Ascending aorta (tissue), 2 donors: ENCODE measurements at regions not wholly inside any gene's neighbourhood (a gene's known extent, or its start where the extent isn't known, plus 50 kb on each side); places are given as distances from the start of the nearest gene placed in this dataset.

Source experiments
- DNase-seq, 2 donors: peaks; one replicate each; pipeline ENCODE4 v3.0.0-alpha.2; 2019; ENCODE audit warnings: low spot score in 2 of 2
- H3K27ac ChIP-seq, 2 donors: fragments of 200-600 bp; sonication (generic); one replicate each; pipeline ENCODE4 v1.5.1; 2016 to 2017; ENCODE audit warnings: mild to moderate bottlenecking in 1 of 2
- H3K27me3 ChIP-seq: fragments of 200-600 bp; sonication (generic); one replicate; pipeline ENCODE4 v1.5.1; 2017
- H3K36me3 ChIP-seq, 2 donors: fragments of 200-600 bp; sonication (generic); one replicate each; pipeline ENCODE4 v1.5.1; 2016
- H3K4me1 ChIP-seq, 2 donors: fragments of 200-600 bp; sonication (generic); one replicate each; pipeline ENCODE4 v1.5.1; 2016 to 2017; ENCODE audit warnings: mild to moderate bottlenecking in 1 of 2
- H3K4me3 ChIP-seq, 2 donors: fragments of 200-600 bp; sonication (generic); one replicate each; pipeline ENCODE4 v1.5.1; 2016 to 2017; ENCODE audit warnings: mild to moderate bottlenecking in 1 of 2
- H3K9me3 ChIP-seq, 2 donors: fragments of 200-600 bp; sonication (generic); one replicate each; pipeline ENCODE4 v1.5.1; 2016
- intact Hi-C: fragments of 100-400 bp; cut with DNase I; formaldehyde crosslinking; loops from one replicate; pipeline ENCODE4 v1.15.1; 2023
- TF ChIP-seq, protein P1 (sequence below), 3 experiments: fragments of 200-600 bp in 2 of 3; fragments of 450-650 bp in 1 of 3; sonication (generic) in 2 of 3; IDR thresholded peaks; one replicate each; pipeline ENCODE4 v1.5.1; 2016 to 2019; ENCODE audit warnings: antibody characterized with exemption in 3 of 3, mild to moderate bottlenecking in 1 of 3, moderate library complexity in 1 of 3

DNA sequence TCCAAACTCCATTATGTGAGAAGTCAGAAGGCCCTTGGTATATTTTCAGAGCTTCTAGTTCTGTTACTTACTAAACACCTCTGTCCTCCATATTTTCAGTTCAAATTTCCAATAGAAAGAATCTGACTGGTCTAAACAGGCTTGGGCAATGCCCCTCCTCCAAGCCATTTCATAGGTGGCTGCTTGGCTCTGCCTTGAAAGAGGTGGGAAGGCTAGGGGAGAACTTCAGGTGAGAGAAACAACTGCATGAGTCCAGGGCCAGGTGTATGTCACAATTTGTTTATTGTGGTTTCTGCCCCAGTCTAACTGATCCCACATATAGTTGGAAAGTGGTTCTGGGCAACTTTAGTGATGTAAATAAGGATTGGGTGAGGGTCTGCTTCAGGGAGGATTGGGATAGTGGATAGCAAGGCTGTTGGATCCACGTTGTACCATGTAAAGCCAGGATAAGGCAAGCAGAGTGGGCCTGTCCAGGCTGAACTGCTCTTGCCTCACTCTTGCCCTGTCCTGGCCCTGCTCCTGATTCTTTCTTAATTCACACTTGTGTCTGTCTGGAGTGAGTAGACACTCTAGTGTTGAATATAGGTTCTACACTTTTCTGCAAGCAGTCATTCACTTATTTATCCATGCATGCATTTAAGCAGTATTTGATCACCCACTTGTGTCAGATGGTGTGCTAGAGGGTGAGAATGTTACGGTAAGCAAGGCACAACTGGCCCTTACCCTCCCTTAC is 67.5 kb upstream of the COMTD1 start:
- Histone ChIP-seq H3K9me3 (peaks cover 0 to 8% of the 10 kb centered on the region in 2 donors), H3K27ac (no peak overlapping the region), H3K4me3 (no peak overlapping the region), H3K4me1 (no peaks in the 10 kb centered on the region), H3K36me3 (no peaks in the 10 kb centered on the region), H3K27me3 (no peaks in the 10 kb centered on the region)
- intact Hi-C loops = no loop called here
- no peak for DNase-seq
- TF ChIP-seq, protein P1, sequence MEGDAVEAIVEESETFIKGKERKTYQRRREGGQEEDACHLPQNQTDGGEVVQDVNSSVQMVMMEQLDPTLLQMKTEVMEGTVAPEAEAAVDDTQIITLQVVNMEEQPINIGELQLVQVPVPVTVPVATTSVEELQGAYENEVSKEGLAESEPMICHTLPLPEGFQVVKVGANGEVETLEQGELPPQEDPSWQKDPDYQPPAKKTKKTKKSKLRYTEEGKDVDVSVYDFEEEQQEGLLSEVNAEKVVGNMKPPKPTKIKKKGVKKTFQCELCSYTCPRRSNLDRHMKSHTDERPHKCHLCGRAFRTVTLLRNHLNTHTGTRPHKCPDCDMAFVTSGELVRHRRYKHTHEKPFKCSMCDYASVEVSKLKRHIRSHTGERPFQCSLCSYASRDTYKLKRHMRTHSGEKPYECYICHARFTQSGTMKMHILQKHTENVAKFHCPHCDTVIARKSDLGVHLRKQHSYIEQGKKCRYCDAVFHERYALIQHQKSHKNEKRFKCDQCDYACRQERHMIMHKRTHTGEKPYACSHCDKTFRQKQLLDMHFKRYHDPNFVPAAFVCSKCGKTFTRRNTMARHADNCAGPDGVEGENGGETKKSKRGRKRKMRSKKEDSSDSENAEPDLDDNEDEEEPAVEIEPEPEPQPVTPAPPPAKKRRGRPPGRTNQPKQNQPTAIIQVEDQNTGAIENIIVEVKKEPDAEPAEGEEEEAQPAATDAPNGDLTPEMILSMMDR (IDR thresholded peaks at IDR 0.05) = no peak

DNA sequence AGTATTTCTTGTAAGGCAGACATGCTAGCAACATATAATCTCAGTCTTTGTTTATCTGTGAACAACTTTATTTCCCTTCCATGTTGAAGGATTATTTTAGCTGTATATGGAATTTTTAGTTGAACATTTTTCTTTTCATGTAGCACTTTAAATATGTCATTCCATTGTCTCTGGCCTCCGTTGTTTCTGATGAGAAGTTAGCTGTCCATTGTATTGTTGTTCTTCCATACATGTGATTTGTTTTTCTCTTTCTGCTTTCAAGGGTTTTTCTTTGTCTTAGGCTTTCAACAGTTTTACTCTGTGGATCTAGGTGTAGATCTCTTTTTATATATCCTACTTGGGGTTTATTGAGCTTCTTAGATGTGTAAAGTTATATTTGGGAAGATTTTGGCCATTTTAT is 66.3 kb upstream of the COMTD1 start:
- H3K9me3 ChIP-seq = peaks cover 0 to 8% of the 10 kb centered on the region in 2 donors
- no peak for DNase-seq
- H3K27me3 ChIP-seq = no peaks in the 10 kb centered on the region
- TF ChIP-seq, protein P1 (IDR thresholded peaks at IDR 0.05) = no peak
- no peak overlapping the region for H3K27ac ChIP-seq
- peaks cover 0 to 3% of the 10 kb centered on the region in 2 donors for H3K4me1 ChIP-seq
- no peak overlapping the region for H3K4me3 ChIP-seq
- intact Hi-C loops = no loop called here
- H3K36me3 ChIP-seq = no peaks in the 10 kb centered on the region

DNA sequence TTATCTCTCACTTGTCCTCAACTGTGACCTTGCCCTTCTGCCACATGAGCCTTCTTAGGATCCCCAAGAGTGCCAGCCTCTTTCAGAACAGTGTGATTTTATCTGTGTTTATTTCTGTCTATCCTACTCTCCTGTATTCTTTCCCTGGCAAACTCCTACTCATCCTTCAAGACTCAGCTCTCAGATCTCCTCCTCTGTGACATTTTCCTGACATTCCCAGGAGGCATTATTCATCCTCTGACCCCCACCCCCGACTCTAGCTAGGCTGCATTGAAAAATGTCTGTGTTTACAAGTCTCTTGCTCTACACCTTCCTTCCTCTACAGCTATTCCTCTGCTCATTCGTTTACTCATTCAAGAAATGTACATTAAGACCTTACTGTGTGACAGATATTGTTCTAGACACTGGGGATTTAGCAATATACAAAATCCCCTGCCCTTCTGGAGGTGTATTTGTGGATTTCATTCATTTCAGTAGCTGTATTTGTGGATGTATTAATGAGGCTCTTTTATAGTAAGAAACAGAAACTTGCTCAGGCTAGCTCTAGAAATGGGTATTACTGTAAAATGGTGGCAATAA is 61.4 kb upstream of the COMTD1 start:
- no peaks in the 10 kb centered on the region for H3K36me3 ChIP-seq

DNA sequence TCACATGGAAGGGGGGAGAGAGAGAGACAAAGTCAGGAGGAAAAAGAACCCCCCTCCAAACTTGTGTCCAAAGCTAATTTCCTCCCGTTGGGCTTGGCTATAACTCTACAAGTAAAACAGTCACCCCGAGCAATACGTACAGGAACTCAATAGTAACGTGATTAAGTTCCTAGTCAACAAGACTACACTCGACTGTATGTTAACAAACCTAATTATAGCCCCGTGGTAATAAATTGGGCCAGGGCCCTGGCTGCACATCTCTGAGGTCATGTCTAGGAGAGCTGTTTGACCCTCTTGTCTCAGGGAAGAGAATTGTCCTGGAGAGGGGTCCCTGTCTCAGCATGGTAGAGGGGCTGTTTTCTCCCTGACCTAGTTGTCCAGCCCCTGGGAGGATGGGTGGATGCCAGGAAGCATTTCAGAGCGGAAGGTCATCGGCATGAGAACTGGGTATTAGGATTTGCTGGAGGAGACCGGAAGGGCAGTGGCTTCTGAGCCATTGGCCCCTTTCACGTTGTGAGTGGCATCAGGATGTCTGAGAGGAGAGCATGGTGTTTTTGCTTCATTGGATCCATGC is 60.2 kb upstream of the COMTD1 start:
- Histone ChIP-seq H3K27ac (peak overlapping the region; percentile 91 to 94), H3K4me1 (peaks cover 11 to 23% of the 10 kb centered on the region in 2 donors), H3K9me3 (peaks cover 0 to 8% of the 10 kb centered on the region in 2 donors), H3K36me3 (no peaks in the 10 kb centered on the region), H3K4me3 (peak overlapping the region; percentile 79 to 92), H3K27me3 (no peaks in the 10 kb centered on the region)
- TF ChIP-seq, protein P1 (IDR thresholded peaks at IDR 0.05) = no peak
- peak in 1 of 2 donors; percentile 75 for DNase-seq
- intact Hi-C loops = loop anchor here (2.0 to 10.0 kb wide), 6 partner anchors 59 to 1719 kb away; partner anchors contain the start of genes SAMD8 and ZNF503

More for the DNA sequence above, 61.4 kb upstream of the COMTD1 start:
- Histone ChIP-seq H3K9me3 (peaks cover 0 to 8% of the 10 kb centered on the region in 2 donors), H3K27ac (peak overlapping the region; percentile 91 to 94), H3K27me3 (no peaks in the 10 kb centered on the region), H3K4me3 (no peak overlapping the region), H3K4me1 (peaks cover 11 to 23% of the 10 kb centered on the region in 2 donors)
- intact Hi-C loops = loop anchor here (5.0 to 10.0 kb wide), 4 partner anchors 185 to 1718 kb away; partner anchors contain the start of gene SAMD8
- TF ChIP-seq, protein P1 (IDR thresholded peaks at IDR 0.05) = no peak
- DNase-seq = no peak

DNA sequence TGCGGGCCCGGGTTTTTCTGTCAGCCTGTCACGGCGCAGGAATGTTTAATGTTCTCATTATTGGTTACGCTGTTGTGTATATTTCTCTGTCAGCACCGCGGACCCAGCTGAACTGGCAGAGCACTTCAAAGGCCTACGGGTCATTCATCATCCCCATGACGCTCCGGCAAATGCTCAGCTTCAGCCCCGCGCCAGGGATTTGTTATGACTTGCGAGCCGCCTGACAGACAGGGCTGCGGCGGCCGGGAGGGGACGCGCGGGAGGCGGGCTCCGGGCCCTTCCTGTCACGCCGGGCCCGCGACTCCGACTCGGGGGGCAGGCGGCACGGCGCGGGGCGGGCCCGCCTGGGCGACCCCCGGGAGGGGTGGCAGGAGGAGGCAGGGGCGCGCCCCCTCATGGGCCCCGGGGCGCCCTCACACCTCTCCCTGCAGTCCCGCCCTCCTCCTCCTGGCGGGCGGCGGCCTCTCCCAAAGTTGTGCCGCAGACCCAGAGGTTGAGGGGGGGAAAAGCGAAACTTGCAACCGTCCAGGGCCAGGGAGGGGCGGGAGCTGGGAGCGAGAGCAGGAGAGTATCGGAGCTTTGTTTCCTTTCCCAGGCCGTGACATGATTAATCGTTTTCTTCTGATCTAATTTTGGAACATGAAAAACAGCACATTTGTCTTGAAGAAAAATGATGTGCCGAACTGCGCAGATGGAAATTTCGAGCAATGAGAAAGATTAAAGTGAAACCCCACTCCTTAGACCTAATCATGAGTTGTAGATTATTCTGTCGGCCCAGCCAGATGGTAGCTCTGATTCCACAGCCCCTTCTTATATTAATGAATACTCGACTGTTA is 59.3 kb upstream of the COMTD1 start:
- Histone ChIP-seq H3K27ac (peak overlapping the region; percentile 91 to 94), H3K27me3 (no peaks in the 10 kb centered on the region), H3K4me3 (peak overlapping the region; percentile 79 to 92), H3K36me3 (no peaks in the 10 kb centered on the region), H3K4me1 (peaks cover 11 to 23% of the 10 kb centered on the region in 2 donors), H3K9me3 (peaks cover 0 to 14% of the 10 kb centered on the region in 2 donors)
- intact Hi-C loops = loop anchor here (2.0 to 10.0 kb wide), 6 partner anchors 58 to 1720 kb away; partner anchors contain the start of genes SAMD8 and ZNF503
- peak; percentile 60 to 93 for DNase-seq
- TF ChIP-seq, protein P1 (IDR thresholded peaks at IDR 0.05) = peak in 2 of 3 experiments; percentile 20 to 51
